ENCODE measurements at regions not wholly inside any gene's neighbourhood (a gene's known extent, or its start where the extent isn't known, plus 50 kb on each side); places are given as distances from the start of the nearest gene placed in this dataset.

- TF ChIP-seq EZH2 (IDR thresholded peaks at IDR 0.05; ENCODE audit: borderline replicate concordance, low read depth, low read length, severe bottlenecking) (no peak), CTCF (IDR thresholded peaks at IDR 0.05; ENCODE audit: borderline replicate concordance, extremely low read depth, low read length, poor library complexity, severe bottlenecking) (no peak)
Observed at GRCh38 chr13:34307607-34308006, 489.7 kb downstream of the RFC3 start.

All from DND-41 (cell line).